ENCODE measurements at regions not wholly inside any gene's neighbourhood (a gene's known extent, or its start where the extent isn't known, plus 50 kb on each side); places are given as distances from the start of the nearest gene placed in this dataset.

DNA sequence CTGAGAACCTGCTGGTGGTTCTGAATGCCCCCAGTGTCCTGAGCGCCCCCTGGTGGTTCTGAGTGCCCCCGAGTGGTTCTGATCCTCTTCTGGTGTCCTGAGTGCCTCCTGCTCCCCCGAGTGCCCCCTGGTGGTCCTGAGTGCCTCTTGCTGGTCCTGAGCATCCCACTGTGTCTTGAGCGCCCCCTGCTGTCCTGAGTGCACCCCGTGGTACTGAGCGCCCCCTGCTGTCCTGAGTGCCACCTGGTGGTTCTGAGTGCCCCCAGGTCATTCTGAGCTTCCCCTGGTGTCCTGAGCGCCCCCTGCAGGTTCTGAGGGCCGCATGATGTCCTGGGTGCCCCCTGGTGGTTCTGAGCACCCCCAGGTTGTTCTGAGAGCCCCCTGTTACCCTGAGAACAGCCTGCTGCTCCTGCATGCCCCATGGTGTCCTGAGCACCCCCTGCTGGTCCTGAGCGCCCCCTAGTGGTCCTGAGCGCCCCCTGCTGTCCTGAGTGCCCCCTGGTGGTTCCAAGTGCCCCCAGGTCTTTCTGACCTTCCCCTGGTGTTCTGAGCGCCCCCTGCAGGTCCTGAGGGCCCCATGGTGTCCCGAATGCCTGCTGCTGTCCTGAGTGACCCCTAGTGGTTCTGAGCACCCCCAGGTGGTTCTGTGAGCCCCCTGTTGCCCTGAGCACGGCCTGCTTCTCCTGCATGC lies 1165.4 kb downstream of the TMEM121 start:
- peak in 1 of 2 experiments; percentile 50 for DNase-seq (ENCODE audit: low read depth in 1 of 2, low spot score in 1 of 2)

More for the DNA sequence above, 1165.4 kb downstream of the TMEM121 start:
- no peaks in the 10 kb centered on the region for H3K4me1 ChIP-seq
- WGBS (ENCODE audit: missing lambda C conversion rate) = 30% methylated on average over 2 of the region's 13 CpGs
- H3K4me3 ChIP-seq = no peak overlapping the region
- H3K27ac ChIP-seq = no peak overlapping the region
- POLR2A ChIA-PET = no interaction called here
- H3K4me2 ChIP-seq = no peak overlapping the region
- ATAC-seq = no peak
- FAIRE-seq = no peak
- CTCF ChIA-PET = no interaction called here
- no peaks in the 10 kb centered on the region for H3K9me3 ChIP-seq
- TF ChIP-seq, protein P1, sequence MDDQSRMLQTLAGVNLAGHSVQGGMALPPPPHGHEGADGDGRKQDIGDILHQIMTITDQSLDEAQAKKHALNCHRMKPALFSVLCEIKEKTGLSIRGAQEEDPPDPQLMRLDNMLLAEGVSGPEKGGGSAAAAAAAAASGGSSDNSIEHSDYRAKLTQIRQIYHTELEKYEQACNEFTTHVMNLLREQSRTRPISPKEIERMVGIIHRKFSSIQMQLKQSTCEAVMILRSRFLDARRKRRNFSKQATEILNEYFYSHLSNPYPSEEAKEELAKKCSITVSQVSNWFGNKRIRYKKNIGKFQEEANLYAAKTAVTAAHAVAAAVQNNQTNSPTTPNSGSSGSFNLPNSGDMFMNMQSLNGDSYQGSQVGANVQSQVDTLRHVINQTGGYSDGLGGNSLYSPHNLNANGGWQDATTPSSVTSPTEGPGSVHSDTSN (IDR thresholded peaks at IDR 0.05) = no peak
- no peak for TF ChIP-seq CHD4 (IDR thresholded peaks at IDR 0.05; ENCODE audit: borderline replicate concordance)
- no peak for TF ChIP-seq SREBF2 (IDR thresholded peaks at IDR 0.05)
- no peak for TF ChIP-seq ELK1 (IDR thresholded peaks at IDR 0.05; ENCODE audit: low read depth, low read length)
- TF ChIP-seq NPAS2 (CRISPR knock-in tag; IDR thresholded peaks at IDR 0.05; ENCODE audit: borderline replicate concordance) = no peak
- TF ChIP-seq EHMT2 (IDR thresholded peaks at IDR 0.05; ENCODE audit: low read depth) = no peak
- TF ChIP-seq USF2 (IDR thresholded peaks at IDR 0.05) = no peak
- TF ChIP-seq MAFK (IDR thresholded peaks at IDR 0.05; ENCODE audit: partially characterized antibody) = no peak
- no peak for TF ChIP-seq CTCF (IDR thresholded peaks at IDR 0.05)
- TF ChIP-seq FOSB (CRISPR knock-in tag; IDR thresholded peaks at IDR 0.05) = no peak
- no peak for TF ChIP-seq SMC3 (IDR thresholded peaks at IDR 0.05)
- TF ChIP-seq RCOR1 (IDR thresholded peaks at IDR 0.05; ENCODE audit: low read depth, low read length) = no peak
- TF ChIP-seq PHF8 (IDR thresholded peaks at IDR 0.05; ENCODE audit: borderline replicate concordance, low read depth) = no peak
- no peak for TF ChIP-seq ZC3H11A (IDR thresholded peaks at IDR 0.05)
- TF ChIP-seq CBX2 (IDR thresholded peaks at IDR 0.05; ENCODE audit: borderline replicate concordance, low read depth) = no peak
- no peak for TF ChIP-seq CEBPB (IDR thresholded peaks at IDR 0.05)
- TF ChIP-seq, protein P2, sequence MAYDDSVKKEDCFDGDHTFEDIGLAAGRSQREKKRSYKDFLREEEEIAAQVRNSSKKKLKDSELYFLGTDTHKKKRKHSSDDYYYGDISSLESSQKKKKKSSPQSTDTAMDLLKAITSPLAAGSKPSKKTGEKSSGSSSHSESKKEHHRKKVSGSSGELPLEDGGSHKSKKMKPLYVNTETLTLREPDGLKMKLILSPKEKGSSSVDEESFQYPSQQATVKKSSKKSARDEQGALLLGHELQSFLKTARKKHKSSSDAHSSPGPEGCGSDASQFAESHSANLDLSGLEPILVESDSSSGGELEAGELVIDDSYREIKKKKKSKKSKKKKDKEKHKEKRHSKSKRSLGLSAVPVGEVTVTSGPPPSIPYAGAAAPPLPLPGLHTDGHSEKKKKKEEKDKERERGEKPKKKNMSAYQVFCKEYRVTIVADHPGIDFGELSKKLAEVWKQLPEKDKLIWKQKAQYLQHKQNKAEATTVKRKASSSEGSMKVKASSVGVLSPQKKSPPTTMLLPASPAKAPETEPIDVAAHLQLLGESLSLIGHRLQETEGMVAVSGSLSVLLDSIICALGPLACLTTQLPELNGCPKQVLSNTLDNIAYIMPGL (CRISPR knock-in tag; IDR thresholded peaks at IDR 0.05; ENCODE audit: borderline replicate concordance) = no peak
- TF ChIP-seq RAD21 (conservative IDR thresholded peaks at IDR 0.05 in 1 of 2, IDR thresholded peaks at IDR 0.05 in 1 of 2) = no peak
- TF ChIP-seq, protein P3, sequence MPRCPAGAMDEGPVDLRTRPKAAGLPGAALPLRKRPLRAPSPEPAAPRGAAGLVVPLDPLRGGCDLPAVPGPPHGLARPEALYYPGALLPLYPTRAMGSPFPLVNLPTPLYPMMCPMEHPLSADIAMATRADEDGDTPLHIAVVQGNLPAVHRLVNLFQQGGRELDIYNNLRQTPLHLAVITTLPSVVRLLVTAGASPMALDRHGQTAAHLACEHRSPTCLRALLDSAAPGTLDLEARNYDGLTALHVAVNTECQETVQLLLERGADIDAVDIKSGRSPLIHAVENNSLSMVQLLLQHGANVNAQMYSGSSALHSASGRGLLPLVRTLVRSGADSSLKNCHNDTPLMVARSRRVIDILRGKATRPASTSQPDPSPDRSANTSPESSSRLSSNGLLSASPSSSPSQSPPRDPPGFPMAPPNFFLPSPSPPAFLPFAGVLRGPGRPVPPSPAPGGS (IDR thresholded peaks at IDR 0.05) = no peak
